ENCODE measurements at regions not wholly inside any gene's neighbourhood (a gene's known extent, or its start where the extent isn't known, plus 50 kb on each side); places are given as distances from the start of the nearest gene placed in this dataset.

DNA sequence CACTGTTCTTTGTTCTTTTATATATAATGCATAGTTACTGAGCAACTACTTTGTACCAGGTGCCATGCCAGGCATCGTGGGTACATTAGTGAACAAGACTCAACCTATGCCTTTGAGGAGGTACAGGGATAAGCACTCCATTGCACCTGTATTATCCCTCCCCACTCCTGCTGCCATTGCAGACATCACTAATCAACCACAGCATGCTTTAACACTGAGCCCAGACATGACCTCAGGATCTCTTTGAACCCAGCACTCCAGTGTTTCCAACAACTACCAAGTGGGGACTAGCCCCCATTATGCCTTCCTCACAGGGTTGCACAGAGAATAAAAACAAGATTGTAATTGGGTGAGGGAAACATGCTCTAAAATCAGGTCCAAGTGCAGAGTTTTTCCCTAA, 60.5 kb upstream of the COL13A1 start:
- no peak for DNase-seq

DNA sequence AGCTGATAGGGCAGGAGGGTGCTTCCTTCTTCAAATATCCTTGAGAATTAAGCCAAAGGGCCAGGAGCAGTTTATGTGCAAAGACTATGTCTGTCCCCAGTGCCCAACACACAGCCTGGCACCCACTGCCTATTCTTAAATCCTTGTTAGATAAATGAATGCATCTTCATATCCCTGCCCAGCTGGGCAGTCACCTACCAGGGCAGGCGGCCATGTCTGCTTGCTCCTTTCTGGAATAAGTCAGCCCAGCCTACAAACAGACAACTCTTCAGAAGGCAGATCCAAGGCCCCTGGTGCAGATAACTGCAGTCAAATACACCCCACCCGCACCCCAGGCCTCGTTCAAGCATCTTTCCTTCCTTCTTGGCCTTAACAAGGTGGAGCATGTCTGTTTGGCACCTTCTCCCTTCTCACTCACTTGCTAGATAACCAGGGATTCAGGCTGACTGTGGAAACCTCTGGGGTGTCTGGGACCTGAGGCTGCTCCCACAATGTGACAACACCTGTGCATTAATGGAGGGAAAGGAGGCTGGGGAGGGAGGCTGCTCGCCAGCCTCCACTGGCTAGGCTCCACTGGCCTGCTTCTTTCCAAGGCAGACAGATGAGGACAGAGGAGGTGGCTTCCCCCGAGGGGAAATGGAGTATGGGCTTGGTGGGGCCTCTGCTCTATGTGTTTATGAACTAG, 59.9 kb upstream of the COL13A1 start:
- DNase-seq: no peak

GRCh38 chr10:69742356-69742695, 59.4 kb upstream of the COL13A1 start:
- DNase-seq: no peak

GRCh38 chr10:69742928-69743602, 58.6 kb upstream of the COL13A1 start:
- DNase-seq: no peak

DNA sequence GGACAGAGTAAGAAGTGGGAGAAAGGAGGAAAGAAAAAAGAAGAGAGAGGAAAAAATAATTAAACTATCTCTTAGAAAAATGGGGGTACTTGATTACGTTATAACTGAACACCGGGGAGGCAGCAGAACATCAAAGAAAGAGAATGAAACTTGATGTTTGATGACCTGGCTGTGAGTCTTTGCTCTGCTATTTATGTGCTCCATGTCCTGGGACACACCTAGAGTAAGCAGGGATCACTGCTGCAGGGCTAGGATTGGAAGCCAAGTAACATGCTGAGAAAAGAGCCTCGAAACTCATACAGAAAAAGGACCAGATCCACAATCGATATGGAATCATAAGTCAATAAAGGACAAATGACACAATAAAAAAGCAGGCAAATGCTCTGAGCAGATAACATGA, 56.7 kb upstream of the COL13A1 start:
- no peak for DNase-seq

DNA sequence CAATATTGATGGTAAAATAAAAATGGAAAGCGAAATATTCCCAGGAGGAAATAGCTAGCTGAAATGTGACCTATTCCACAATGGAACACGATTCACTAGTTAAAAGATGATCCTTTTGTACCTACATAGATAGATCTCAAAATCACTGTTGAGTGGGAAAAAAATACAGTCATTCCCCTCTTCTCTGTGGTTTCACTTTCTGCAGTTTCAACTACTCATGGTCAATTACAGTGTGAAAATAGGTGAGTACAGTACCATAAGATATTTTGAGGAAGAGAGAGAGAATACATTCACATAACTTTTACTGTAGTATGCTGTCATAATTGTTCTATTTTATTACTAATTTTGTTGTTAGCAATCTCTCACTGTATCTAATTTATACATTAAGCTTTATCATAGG, 56.0 kb upstream of the COL13A1 start:
- DNase-seq: no peak

DNA sequence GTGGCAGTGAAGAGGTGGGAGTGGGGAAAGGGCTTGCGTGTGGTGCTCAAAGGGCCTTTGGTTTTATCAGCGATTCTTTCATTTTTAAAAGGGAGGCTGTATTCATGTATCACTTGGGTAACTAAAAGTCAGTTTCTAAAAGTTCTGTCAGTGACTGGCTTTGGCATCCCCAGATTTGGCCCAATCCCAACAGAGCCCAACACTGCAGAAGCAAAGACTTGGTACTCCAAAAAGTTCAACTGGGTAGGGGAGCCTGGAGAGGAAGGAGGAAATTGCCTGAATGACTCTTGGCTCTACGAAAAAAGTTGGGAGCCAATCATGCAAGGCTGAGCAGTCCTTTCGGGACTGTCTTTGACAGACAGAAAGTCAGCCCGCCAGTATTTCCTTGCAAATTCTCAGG, 54.5 kb upstream of the COL13A1 start:
- no peak for DNase-seq

GRCh38 chr10:69748621-69749020, 53.1 kb upstream of the COL13A1 start:
- no peak for DNase-seq

GRCh38 chr10:69749178-69750010, 52.3 kb upstream of the COL13A1 start:
- DNase-seq: no peak

GRCh38 chr10:69750011-69750373, 51.7 kb upstream of the COL13A1 start:
- no peak for DNase-seq

- no peak for DNase-seq
These were observed 51.0 kb upstream of the COL13A1 start for GRCh38 chr10:69750725-69751124.

- no peak for DNase-seq
These were observed 50.5 kb upstream of the COL13A1 start for GRCh38 chr10:69751214-69751613.
